Peyer's patch (tissue), 4 donors: ENCODE measurements at regions not wholly inside any gene's neighbourhood (a gene's known extent, or its start where the extent isn't known, plus 50 kb on each side); places are given as distances from the start of the nearest gene placed in this dataset.

Source experiments
- DNase-seq, 3 donors: peaks; one replicate each; pipeline ENCODE4 v3.0.0-alpha.2; 2017 to 2019
- H3K27ac ChIP-seq, 4 donors: fragments of 200-600 bp; sonication (generic); one replicate each; pipeline ENCODE4 v1.5.1; 2016 to 2019
- H3K27me3 ChIP-seq, 2 donors: fragments of 200-600 bp; sonication (generic); one replicate each; pipeline ENCODE4 v1.5.1; 2019
- H3K36me3 ChIP-seq, 3 donors: fragments of 200-600 bp; sonication (generic); one replicate each; pipeline ENCODE4 v1.5.1; 2016 to 2019
- H3K4me1 ChIP-seq, 4 donors: fragments of 200-600 bp; sonication (generic); one replicate each; pipeline ENCODE4 v1.5.1; 2016 to 2019
- H3K4me3 ChIP-seq, 4 donors: fragments of 200-600 bp; sonication (generic); 1 replicate in 3 of 4; 2 replicates in 1 of 4; pipeline ENCODE4 v1.5.1; 2016 to 2019; ENCODE audit warnings: mild to moderate bottlenecking in 1 of 4
- H3K9me3 ChIP-seq, 4 donors: fragments of 200-600 bp; sonication (generic); one replicate each; pipeline ENCODE4 v1.5.1; 2016 to 2019; ENCODE audit warnings: mild to moderate bottlenecking in 1 of 4
- POLR2A ChIP-seq, 2 donors: fragments of 450-650 bp; IDR thresholded peaks; one replicate each; pipeline ENCODE4 v1.5.1; 2017; ENCODE audit warnings: antibody characterized with exemption in 2 of 2, mild to moderate bottlenecking in 2 of 2, moderate library complexity in 2 of 2
- TF ChIP-seq, protein P1 (sequence below), 6 experiments: fragments of 450-650 bp in 4 of 6; fragments of 200-600 bp in 2 of 6; sonication (generic) in 1 of 6; IDR thresholded peaks; one replicate each; pipeline ENCODE4 v1.5.1; 2017 to 2019; ENCODE audit warnings: antibody characterized with exemption in 6 of 6, mild to moderate bottlenecking in 3 of 6, moderate library complexity in 1 of 6

DNA sequence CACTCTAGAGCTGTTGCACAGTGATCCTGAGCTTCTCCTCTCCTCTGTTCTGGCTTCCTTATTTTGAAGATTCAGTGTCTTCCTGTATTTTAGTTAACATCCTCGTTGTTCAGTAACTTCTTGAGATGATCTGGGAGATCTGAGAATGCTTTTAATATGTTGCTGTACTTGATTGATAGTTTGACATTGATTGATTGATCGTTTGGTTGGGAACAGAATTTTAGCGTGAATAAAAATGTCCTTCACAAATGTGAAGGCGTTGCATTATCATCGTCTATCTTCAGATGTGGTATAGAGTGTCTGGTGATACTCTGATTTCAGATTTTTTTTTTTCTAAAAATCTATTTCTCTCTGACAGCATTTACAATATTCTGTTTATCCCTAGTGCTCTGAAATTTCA is 80.1 kb upstream of the KLF12 start:
- no peaks in the 10 kb centered on the region for H3K27me3 ChIP-seq
- DNase-seq = no peak
- no peak overlapping the region for H3K27ac ChIP-seq
- no peaks in the 10 kb centered on the region for H3K36me3 ChIP-seq
- TF ChIP-seq, protein P1, sequence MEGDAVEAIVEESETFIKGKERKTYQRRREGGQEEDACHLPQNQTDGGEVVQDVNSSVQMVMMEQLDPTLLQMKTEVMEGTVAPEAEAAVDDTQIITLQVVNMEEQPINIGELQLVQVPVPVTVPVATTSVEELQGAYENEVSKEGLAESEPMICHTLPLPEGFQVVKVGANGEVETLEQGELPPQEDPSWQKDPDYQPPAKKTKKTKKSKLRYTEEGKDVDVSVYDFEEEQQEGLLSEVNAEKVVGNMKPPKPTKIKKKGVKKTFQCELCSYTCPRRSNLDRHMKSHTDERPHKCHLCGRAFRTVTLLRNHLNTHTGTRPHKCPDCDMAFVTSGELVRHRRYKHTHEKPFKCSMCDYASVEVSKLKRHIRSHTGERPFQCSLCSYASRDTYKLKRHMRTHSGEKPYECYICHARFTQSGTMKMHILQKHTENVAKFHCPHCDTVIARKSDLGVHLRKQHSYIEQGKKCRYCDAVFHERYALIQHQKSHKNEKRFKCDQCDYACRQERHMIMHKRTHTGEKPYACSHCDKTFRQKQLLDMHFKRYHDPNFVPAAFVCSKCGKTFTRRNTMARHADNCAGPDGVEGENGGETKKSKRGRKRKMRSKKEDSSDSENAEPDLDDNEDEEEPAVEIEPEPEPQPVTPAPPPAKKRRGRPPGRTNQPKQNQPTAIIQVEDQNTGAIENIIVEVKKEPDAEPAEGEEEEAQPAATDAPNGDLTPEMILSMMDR (IDR thresholded peaks at IDR 0.05) = no peak
- no peak for TF ChIP-seq POLR2A (IDR thresholded peaks at IDR 0.05)
- H3K4me1 ChIP-seq = no peaks in the 10 kb centered on the region
- H3K4me3 ChIP-seq = no peak overlapping the region
- H3K9me3 ChIP-seq = no peaks in the 10 kb centered on the region

DNA sequence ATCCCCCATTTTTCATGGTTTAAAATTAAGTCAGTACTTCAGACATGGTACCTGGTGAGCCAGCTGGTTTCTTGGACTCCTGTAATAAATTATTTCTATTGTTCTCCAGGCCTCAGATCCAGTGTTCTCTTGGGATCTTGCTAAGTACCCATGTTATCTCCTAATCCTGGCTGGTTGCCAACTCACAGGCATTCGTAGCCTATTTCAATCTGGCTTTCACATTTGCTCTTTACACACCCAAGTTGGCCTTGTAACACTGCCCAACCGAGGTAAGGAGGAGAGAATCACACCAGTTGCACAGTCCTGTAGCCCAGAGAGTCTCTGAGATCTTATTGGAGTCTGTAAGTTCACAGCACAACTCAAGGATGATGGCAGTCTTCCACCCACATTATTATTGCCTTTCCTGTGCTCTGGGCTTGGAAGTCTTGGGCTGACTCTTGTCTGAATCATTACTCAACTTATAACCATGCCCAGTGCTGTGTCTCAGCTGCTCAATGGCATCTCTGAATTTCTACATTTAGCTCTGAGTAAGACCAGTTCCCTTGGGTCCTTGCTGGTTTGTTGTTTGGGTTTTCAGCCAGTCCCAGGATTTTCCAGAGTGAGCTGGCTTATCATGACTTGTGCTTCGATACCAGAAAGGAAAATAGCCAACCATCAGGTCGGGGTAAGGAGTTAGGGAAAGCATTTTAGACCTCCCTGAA is 76.6 kb upstream of the KLF12 start:
- Histone ChIP-seq H3K4me1 (no peaks in the 10 kb centered on the region), H3K4me3 (no peak overlapping the region), H3K27me3 (no peaks in the 10 kb centered on the region), H3K27ac (no peak overlapping the region), H3K36me3 (no peaks in the 10 kb centered on the region), H3K9me3 (no peaks in the 10 kb centered on the region)
- no peak for DNase-seq
- TF ChIP-seq, protein P1 (IDR thresholded peaks at IDR 0.05) = no peak
- no peak for TF ChIP-seq POLR2A (IDR thresholded peaks at IDR 0.05)

DNA sequence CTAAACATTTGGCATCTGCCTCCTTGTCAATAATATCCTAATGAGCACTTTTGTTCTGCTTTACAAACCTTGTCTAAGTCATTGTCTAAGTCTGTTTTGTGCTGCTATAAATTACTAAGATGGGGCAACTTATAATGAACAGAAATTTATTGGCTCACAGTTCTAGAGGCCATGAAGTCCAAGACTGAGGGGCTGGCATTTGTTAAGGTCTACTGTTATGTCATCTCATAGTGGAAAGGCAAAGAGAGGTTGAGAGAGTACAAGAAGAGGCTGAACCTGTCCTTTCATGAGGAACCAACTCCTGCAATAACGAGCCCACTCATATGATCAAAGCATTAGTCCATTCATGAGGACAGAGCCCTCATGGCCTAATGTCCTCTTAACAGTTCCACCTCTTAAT is 72.7 kb upstream of the KLF12 start:
- TF ChIP-seq, protein P1 (IDR thresholded peaks at IDR 0.05) = no peak
- TF ChIP-seq POLR2A (IDR thresholded peaks at IDR 0.05) = no peak
- Histone ChIP-seq H3K4me3 (no peak overlapping the region), H3K27ac (no peak overlapping the region), H3K9me3 (no peaks in the 10 kb centered on the region), H3K27me3 (no peaks in the 10 kb centered on the region), H3K36me3 (no peaks in the 10 kb centered on the region), H3K4me1 (no peaks in the 10 kb centered on the region)
- DNase-seq = no peak

DNA sequence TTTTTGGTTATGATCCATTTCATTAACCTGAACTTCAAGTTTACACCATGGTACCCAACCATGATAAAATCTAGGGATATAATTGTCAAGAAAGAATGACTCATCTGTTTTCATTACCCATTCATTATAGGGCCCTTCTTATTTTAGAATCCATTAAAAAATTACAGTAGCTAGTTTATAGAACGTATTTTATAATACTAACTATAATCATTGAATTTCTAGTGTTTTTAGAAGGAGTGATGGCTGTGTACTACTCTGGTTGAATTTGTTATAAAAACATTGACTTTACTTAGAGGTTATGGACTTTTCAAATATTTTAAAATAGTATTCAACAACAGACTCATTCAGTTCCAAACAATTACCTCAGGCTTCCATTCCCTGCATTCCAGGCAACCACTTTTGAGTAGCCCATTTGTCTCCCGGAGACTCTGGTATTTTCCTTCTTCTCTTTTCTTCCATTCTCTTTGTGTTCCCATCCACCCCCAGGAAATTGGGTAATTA is 71.9 kb upstream of the KLF12 start:
- Histone ChIP-seq H3K4me3 (no peak overlapping the region), H3K4me1 (no peaks in the 10 kb centered on the region), H3K9me3 (no peaks in the 10 kb centered on the region), H3K36me3 (no peaks in the 10 kb centered on the region), H3K27ac (no peak overlapping the region), H3K27me3 (no peaks in the 10 kb centered on the region)
- TF ChIP-seq, protein P1 (IDR thresholded peaks at IDR 0.05) = no peak
- TF ChIP-seq POLR2A (IDR thresholded peaks at IDR 0.05) = no peak
- DNase-seq = no peak

DNA sequence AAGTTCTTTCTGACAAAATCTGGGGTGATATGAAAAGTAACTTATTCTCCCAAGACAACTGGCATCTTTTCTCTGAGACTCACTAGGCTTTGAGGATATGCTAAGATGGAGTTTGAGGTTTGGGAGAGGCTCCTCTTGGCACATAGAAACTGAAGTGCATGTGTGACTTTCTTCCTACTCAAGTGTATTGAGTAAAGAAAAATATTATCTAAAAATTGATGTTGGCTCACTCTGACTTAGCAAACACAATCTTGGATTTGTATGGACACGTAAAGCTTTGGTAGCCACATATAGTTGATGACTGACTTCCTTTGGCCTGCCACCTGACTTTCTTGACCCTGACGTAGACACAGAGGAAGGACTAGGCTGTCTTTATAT is 71.1 kb upstream of the KLF12 start:
- no peaks in the 10 kb centered on the region for H3K9me3 ChIP-seq
- H3K27me3 ChIP-seq = no peaks in the 10 kb centered on the region
- H3K4me3 ChIP-seq = no peak overlapping the region
- H3K4me1 ChIP-seq = no peaks in the 10 kb centered on the region
- TF ChIP-seq, protein P1 (IDR thresholded peaks at IDR 0.05) = no peak
- TF ChIP-seq POLR2A (IDR thresholded peaks at IDR 0.05) = no peak
- no peak for DNase-seq
- no peaks in the 10 kb centered on the region for H3K36me3 ChIP-seq
- H3K27ac ChIP-seq = no peak overlapping the region
